Stimulated activated CD4-positive, alpha-beta T cell treated with anti-CD3 and anti-CD28 coated beads, Interleukin-2, amount 100 ng/mL, for 4 hours (primary cell): ENCODE measurements at regions not wholly inside any gene's neighbourhood (a gene's known extent, or its start where the extent isn't known, plus 50 kb on each side); places are given as distances from the start of the nearest gene placed in this dataset.
A peak's percentile ranks its signal among the peaks of the same experiment; 100 is the strongest.

Experiments
- DNase-seq: peaks from one replicate; pipeline ENCODE4 v3.0.0-alpha.2; 2020; ENCODE audit warnings: low read depth

GRCh38 chr1:194333240-194333639 lies 1146.8 kb upstream of the B3GALT2 start:
- DNase-seq = no peak

DNA sequence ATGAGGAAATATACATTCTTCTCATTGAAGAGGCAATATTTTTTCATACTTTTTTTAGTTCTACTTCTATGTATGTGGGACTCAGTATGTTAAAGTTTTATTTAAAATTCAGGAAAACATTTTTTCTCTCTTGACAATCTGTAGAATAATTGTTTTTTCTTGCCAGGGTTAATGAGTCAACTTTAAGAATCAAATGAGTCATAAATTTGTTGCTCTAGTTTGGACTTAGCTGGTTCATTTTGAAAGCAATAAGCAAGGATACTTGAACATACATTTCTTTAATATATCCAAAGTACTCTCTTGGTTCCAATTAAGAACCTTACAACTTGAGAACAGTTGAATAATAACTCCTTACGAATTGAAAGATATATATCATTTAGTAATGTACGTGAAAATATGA lies 1145.3 kb upstream of the B3GALT2 start:
- no peak for DNase-seq

DNA sequence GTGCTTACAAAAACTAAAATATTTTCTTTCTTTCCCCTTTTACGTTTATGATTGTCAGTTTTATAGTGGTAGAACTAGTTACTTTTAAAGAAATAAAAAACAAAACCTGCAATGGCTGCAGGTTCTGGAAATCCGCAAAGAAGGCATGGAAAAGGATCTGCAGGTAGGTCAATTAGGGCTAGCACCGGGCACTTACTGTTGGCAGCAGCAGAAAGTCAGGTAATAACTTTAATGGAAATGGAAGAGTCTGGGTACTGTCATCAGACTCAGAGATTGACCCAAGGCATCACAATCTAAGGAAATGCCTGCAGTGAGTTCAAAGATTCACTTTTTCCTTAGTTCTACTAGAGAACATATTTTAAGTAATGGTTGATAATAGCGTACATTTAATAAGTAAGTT lies 1136.3 kb upstream of the B3GALT2 start:
- DNase-seq = no peak

DNA sequence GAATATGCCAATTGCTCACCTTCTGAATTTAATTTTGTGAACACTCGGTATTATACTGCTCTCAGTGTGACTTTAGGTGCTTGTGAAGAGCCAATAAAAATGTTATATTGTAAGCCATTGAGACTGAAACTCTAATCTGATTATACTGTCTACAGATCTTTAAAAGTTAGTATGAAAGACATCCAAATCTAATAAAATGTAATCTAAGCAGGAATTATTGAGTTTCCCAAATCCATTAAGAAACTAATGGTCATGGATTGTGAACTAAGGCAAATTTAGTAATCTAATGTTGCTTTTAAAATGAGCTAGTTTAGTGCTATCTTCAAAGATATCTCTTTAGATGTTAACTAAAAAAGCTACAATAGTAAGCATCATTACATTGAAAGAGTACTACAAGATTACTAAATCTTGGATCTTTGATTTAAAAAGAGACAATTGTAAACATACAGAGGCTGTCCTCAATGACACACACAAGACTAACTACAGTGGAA lies 1132.4 kb upstream of the B3GALT2 start:
- no peak for DNase-seq

DNA sequence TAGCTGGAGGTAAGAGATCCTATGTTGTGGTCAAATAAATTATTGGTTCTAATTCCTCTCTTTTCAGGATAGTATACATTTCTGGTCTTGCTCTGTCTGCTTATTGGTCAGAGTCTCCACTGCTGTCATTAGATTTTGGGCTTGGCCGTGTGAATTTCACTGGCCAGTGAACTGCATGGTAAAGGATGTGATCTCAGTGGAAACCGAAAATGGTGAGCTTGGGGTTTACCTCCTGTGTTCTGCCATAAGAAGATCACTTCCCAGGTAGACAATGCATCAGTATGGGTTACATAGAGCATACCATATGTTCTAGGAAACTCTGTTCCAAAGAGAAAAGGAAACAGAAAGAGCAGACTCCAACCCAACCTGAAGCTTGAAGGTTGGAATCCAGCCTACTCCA lies 1123.3 kb upstream of the B3GALT2 start:
- no peak for DNase-seq

- DNase-seq = no peak
Observed at GRCh38 chr1:194309269-194309668, 1122.9 kb upstream of the B3GALT2 start.

DNA sequence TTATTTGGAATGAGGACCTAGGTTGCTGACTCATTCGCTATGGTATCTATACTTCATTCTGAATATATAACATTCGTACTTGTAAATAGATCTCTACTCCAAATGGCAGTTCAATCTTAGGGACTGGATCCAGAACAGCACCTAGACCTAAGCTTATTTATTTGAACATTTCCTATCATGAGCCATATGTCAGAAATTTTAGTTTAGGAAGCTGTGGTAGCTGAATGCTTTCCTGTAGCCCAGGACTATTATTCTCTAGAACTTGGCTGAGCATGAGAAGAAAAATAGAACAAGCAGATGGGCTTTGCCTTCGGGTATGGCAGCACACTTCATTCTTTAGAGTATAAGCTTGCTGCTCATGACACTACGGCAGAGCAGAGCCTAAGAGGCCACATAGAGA lies 1114.4 kb upstream of the B3GALT2 start:
- no peak for DNase-seq

DNA sequence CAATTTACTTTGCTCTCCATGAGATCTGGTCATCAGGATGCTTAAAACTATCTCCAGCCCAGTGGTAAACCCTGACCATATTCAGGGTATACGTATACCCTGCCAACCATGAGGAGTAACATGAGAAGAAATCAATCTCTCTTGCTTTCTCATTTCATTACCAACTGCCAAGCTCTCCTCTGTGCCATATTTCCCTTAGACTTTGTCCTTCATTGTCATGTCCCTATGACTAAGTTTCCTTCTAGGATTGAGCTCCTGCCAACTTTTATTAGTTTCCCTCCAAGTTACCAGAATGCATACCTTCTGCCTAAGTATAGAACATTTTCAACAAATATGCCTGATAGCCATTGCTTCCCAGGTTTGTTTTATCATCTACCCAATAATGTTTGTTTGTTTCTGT lies 1113.9 kb upstream of the B3GALT2 start:
- DNase-seq = no peak

- DNase-seq = no peak
Observed at GRCh38 chr1:194298007-194298598, 1111.7 kb upstream of the B3GALT2 start.

- no peak for DNase-seq
Observed at GRCh38 chr1:194297094-194297493, 1110.7 kb upstream of the B3GALT2 start.

GRCh38 chr1:194296201-194296600 lies 1109.8 kb upstream of the B3GALT2 start:
- DNase-seq = no peak

DNA sequence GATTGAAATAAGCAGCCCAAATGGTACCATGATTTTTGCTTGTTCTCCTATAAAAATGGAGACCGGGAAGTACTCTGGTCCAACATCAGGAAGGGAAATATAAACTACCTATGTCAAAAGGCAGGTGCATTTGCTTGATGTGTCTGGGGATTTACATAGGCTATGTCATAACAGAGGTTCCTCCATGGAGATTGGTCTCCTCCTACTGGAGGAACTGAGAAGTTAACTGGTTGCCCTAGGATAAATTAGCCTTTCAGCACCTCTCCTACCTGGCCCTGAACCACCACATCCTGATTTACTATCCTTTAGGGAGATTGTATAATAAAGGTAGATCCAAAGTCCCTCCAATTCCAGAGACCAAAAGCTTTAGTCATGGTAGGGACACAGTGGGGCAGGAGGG lies 1109.3 kb upstream of the B3GALT2 start:
- DNase-seq = peak; percentile 15

DNA sequence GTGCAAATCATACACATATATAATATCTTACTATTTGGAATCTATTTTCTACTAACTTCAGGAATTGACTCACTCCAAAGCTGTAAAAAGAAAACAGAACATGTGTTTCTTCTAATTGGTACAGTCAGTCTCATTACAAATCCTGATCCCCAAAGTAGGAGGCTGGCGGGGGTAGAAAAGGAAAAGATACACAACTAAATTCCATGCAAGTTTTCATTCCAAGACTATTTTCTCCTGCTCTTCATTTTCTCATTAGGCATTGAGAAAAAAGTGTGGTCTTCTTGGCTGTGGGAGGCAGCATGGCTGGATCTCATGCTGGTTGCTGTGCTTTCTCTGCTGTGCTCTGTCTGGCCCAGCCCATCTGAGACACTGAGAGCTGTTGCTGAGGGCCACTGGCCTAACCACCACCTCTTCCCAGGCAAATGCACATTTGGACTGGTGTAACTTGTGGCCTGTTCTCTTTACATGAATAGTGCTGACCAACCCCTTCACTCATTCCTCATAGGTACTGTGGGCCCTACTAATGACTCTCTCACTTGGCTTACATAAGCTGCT lies 1107.5 kb upstream of the B3GALT2 start:
- no peak for DNase-seq

DNA sequence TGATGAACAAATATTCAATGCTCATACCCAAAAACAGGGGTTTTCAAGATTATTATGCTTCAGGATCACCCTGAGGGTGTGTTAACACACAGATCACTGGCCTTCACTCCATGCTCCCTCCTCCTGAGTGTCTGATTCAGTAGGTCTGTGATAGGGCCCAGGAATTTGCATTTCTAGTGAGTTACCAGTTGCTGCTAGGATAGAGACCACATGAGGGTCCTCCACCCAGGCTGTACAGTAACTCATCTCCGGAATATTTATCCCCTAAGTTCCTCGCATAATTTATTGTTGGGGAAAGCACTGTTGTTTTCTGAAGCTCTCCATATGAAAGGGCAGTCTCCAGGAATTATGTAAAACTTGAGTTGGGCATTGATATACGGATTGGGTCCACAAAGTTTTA lies 1106.6 kb upstream of the B3GALT2 start:
- no peak for DNase-seq

DNA sequence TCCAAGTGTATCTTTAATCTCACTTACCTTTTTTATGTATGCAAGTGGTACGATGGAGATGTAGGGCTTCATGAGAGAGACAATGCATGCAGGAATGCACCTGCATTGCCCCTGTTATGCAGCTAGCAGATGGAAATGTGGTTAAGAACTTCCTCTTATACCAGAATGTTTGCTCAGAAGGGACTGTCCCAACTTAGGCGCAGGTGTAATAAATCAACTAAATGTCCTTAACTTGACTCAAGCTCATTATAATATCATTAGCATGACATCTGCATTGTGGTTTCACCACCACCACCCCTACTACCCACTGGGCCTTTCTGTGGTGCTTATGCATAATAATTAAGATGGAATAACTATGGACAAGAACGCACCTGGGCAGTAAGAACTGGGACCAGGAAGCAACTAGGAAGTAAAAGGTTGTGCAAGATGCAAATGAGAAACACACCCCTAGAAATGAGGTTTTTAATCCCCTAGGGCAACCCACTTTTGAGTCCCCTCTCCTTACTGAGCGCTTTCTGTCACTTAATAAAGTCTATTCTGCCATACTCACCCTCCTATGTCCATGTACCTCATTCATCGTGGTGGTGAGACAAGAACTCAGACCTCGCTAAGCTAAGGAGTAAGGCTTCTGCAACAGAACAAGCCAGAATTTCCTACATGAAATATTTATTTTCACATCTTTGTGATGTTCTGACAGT lies 1103.3 kb upstream of the B3GALT2 start:
- DNase-seq = peak; percentile 36

DNA sequence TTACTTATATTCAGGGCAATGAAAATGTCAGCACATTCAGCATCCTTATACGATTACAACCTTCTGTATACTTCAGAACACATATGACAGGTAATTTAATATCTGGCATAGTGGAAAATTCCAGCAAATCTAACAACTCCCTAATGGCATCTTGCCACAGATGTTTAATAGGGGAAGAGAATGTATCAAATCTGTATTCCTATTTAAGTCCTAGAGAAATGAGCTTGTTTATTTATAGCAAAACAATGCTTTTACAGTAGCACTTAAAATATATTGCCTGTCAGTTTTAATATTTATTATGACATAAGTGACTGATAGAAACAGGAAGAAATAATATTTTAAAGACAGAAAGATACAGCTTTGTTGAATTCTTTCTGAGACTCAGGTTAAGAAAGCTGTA lies 1101.8 kb upstream of the B3GALT2 start:
- no peak for DNase-seq

DNA sequence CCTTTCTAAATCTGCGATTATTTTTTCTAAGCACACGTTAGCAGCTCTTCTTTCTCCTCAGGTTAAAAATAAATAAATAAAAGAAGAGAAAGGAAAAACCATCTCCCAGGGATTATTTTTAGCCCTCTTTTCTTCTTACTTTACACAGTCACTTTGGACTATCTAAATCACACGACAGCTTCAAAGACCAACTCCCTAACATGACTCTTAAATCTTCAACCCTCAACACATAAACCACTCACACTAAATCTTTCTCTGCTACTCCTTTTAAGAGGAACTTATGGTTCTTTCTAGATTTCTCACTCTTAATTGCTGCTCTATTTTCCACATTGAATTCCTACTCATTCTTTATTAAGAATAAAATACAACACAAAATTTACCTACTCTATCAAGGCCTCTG lies 1095.0 kb upstream of the B3GALT2 start:
- DNase-seq = no peak

DNA sequence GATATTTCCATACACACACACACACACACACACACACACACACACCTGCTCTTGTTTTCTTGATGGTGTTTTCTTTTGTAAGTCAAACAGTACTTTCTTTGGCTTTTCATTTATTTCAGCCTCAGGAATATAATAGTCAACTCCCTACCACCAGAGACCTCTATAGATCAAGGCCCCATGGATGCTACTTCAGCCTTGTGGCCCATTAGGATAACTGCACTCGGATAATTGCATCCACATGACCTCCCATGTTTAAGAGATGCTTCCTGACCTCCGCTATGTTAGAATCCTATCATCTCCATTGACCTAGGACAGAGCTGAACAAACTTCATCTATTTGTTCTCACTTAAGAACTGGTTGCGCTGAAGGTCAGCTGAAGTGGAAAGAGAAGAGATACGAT lies 1094.0 kb upstream of the B3GALT2 start:
- no peak for DNase-seq

DNA sequence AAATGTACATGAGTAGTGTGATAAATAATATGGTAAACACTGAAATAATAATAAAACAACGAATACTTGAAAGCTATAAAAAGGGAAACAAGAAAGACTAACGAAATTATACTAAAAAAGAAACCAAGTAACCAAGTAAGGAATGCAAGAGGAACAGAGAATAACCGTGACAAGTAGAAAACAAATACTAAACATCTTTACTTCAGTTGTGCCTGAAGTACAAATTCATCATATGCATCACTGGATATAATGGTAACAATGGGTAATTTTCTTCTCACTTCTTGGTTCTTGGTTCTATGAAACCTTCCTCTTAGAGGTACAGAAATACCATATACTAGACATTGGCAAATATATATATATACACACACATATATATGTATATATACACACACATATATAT lies 1093.6 kb upstream of the B3GALT2 start:
- no peak for DNase-seq

DNA sequence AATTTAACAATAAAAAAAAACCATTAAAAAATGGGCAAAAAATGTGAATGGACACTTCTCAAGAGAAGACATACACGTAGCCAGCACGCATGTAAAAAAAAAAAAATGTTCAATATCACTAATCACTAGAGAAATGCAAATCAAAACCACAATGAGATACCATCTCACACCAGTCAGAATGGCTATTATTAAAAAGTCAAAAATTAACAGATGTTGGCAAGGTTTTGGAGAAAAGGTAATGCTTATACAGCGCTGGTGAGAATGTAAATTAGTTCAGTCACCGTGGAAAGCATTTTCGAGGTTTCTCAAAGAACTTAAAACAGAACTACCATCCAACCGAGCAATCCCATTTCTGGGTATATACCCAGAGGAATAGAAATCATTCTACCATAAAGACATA lies 1091.5 kb upstream of the B3GALT2 start:
- DNase-seq = no peak

DNA sequence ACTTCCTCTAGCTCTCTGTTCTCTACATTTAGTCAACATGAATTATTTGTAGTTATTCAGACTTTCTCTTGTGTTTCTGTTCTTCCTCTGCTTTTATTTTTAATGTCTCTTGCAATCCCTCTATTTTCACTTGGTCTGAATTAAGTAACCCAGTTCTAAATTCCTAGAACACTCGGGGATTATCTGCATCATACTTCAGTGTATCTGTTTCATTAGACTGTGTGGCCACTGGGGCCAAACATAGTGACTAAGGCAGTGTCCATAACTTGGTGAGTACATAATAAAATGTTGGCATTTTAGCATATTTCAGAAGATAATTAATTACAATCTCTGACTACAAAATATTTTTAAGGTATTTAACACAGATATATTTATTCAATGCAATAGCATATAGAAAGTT lies 1087.2 kb upstream of the B3GALT2 start:
- no peak for DNase-seq

DNA sequence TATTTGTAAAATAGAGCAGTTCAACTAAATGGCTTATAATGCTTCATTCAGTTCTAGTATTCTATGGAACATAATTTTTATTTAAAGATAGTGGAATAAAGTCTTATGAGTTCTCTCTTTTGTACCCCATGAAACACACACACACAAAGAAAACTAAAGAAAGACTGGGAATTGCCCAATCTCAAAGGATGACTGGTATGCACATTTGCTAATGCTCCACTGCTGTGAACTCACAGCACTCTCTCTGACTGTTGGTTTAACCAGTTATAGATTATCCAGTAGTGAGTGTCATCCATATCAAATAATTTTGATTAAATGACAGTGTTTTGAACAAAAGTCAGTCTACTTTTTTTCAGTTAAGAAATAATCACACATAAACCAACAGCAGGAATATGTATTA lies 1082.4 kb upstream of the B3GALT2 start:
- no peak for DNase-seq

DNA sequence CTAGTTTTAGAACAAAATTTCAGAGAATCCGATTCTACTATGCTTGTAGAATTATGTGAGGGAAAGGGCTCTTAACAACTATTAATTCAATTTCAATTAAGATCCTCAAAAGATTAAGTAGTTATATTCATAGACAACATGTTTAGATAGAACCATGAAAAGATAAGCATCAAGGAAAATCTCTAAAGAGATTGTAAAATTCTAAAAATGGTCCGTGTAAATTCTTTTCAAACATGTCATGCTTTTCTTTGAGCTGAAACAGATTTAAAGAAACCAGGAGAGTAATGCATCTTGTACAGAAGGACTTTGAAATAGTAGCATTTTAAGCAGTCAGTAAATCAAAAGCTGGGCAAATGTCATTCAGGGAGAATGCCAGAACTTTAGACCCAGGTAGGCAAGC lies 1080.6 kb upstream of the B3GALT2 start:
- DNase-seq = no peak

DNA sequence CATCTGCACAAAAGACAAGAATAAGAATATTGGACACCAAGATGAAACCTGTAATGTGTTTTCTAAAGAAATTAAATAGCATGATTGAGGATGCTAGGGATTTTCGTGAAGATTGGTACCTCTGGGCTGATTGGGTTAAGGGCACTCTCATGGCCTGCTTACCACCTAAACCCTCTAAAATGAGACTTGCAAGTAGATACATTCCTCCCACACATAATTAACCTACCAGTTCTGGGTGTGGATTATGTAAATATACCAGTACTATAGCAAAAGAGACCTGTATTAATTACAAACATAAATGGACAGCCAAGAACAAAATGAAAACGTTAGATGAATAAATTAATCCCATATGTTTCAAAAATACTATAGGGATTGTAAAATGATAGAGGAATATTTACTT lies 1069.6 kb upstream of the B3GALT2 start:
- DNase-seq = no peak
